ENCODE measurements at regions not wholly inside any gene's neighbourhood (a gene's known extent, or its start where the extent isn't known, plus 50 kb on each side); places are given as distances from the start of the nearest gene placed in this dataset.

GRCh38 chr10:78892338-78893176 is 176.2 kb upstream of the ZMIZ1 start:
- intact Hi-C loops (cut with micrococcal nuclease): no loop called here
- no peak overlapping the region for H3K27ac Mint-ChIP-seq
- no peaks in the 10 kb centered on the region for H3K9me3 Mint-ChIP-seq
- DNase-seq (ENCODE audit: low spot score): no peak
- no peak overlapping the region for H3K4me3 Mint-ChIP-seq
- H3K27me3 Mint-ChIP-seq (ENCODE audit: insufficient read depth): peaks cover 4% of the 10 kb centered on the region
- no peaks in the 10 kb centered on the region for H3K36me3 Mint-ChIP-seq (ENCODE audit: low read depth)
- H3K4me1 Mint-ChIP-seq (ENCODE audit: low read depth): peaks cover 4% of the 10 kb centered on the region

DNA sequence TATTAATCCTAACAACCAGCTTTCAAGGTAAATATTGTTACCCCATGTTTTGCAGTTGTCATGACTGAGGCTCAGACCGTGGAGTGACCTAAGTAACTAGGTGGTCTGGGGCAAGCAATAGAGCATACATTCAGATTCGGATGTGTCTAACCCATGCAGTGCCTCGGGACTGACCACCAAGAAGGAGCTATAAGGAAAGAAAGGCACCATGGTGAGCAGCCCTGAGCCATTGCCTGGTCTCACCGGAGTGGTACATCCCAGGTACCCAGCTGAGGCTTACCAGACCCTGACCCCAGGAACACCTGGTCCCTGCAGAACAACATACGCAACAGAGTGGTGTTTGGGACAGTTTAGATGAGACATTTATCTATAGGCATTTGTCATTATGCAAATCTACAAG is 175.5 kb upstream of the ZMIZ1 start:
- H3K4me3 Mint-ChIP-seq: no peak overlapping the region
- no peaks in the 10 kb centered on the region for H3K36me3 Mint-ChIP-seq (ENCODE audit: low read depth)
- DNase-seq (ENCODE audit: low spot score): no peak
- peaks cover 4% of the 10 kb centered on the region for H3K4me1 Mint-ChIP-seq (ENCODE audit: low read depth)
- intact Hi-C loops (cut with micrococcal nuclease): no loop called here
- no peaks in the 10 kb centered on the region for H3K9me3 Mint-ChIP-seq
- H3K27ac Mint-ChIP-seq: no peak overlapping the region
- peaks cover 4% of the 10 kb centered on the region for H3K27me3 Mint-ChIP-seq (ENCODE audit: insufficient read depth)

DNA sequence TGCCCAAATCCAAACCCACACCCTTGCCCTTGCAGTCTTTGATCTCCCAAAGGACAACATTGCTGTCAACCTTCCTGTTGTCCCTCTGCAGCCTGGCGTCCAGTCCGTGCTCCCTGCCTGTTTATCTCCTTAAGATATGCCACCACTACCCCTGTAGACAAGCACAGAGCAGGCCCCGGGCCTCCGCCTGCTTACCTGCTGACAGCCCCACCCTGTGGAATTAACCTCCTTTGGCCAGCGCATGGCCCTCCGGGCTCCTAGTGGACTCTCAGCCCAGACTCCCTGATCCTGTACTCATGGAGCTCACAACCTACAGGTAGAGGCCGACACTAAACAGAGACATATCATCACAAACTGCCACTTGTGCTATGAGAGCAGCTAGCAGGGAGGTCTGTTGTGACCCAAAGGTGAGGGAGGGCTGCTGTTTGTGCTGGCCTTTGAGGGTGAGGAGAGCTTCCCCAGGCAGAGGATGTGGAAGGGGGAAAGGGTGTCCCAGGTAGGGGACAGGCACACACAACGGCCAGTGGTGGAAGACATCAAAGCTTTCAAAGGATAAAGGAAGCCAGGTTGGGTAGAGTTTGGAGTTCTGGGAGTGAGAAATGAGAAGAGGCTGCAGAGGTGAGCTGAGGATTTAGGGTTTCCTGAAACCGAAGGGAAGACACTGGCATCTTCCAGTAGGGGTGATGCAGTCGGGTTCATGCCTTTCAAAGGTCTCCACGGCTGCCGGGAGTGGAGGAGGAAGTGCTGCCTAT is 174.5 kb upstream of the ZMIZ1 start:
- Mint-ChIP-seq H3K27ac (no peak overlapping the region), H3K9me3 (no peaks in the 10 kb centered on the region), H3K4me1 (ENCODE audit: low read depth) (peaks cover 4% of the 10 kb centered on the region), H3K27me3 (ENCODE audit: insufficient read depth) (peaks cover 4% of the 10 kb centered on the region), H3K4me3 (no peak overlapping the region), H3K36me3 (ENCODE audit: low read depth) (no peaks in the 10 kb centered on the region)
- intact Hi-C loops (cut with micrococcal nuclease): no loop called here
- no peak for DNase-seq (ENCODE audit: low spot score)

DNA sequence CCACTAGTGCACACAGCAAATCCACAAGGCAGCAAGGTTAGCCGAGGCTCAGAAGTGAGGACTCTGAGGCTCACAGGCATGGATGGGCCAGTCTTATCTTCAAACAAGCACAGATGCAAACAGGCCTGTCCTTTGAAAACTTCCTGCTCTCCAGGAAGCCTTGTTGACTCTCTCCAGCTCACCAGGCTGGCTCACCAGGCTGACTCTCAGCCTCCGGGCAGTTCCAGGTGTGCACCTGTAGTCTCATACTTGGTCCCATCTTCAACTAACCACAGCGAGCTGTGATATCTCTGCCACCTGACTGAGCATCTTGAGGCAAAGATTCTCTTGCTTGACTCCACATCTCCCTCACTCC is 173.9 kb upstream of the ZMIZ1 start:
- peaks cover 2% of the 10 kb centered on the region for H3K27me3 Mint-ChIP-seq (ENCODE audit: insufficient read depth)
- H3K27ac Mint-ChIP-seq: no peak overlapping the region
- H3K9me3 Mint-ChIP-seq: no peaks in the 10 kb centered on the region
- no peak for DNase-seq (ENCODE audit: low spot score)
- no peak overlapping the region for H3K4me3 Mint-ChIP-seq
- intact Hi-C loops (cut with micrococcal nuclease): no loop called here
- peaks cover 4% of the 10 kb centered on the region for H3K4me1 Mint-ChIP-seq (ENCODE audit: low read depth)
- no peaks in the 10 kb centered on the region for H3K36me3 Mint-ChIP-seq (ENCODE audit: low read depth)

DNA sequence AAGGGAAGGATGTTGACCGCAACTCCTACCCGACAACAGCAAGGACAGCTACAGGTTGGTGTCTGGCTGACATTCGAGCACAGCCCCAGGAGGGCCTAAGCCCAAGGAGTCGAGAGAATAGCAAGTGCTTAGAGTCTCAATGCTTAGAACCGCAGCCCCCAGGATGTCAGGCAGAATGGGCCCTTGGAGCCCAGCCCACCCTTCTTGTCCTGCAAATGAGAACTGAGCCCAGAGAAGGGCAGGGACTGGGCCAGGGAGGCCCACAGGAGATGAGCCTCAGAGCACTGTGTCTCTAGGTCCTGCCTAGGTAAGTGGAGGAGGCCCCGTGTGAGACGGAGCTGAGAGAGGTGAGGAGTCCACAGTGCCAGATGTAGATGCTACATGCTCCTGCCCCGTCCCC is 173.3 kb upstream of the ZMIZ1 start:
- Mint-ChIP-seq H3K9me3 (no peaks in the 10 kb centered on the region), H3K4me1 (ENCODE audit: low read depth) (peaks cover 4% of the 10 kb centered on the region), H3K27me3 (ENCODE audit: insufficient read depth) (peaks cover 2% of the 10 kb centered on the region), H3K4me3 (no peak overlapping the region), H3K27ac (no peak overlapping the region), H3K36me3 (ENCODE audit: low read depth) (no peaks in the 10 kb centered on the region)
- intact Hi-C loops (cut with micrococcal nuclease): no loop called here
- DNase-seq (ENCODE audit: low spot score): no peak

DNA sequence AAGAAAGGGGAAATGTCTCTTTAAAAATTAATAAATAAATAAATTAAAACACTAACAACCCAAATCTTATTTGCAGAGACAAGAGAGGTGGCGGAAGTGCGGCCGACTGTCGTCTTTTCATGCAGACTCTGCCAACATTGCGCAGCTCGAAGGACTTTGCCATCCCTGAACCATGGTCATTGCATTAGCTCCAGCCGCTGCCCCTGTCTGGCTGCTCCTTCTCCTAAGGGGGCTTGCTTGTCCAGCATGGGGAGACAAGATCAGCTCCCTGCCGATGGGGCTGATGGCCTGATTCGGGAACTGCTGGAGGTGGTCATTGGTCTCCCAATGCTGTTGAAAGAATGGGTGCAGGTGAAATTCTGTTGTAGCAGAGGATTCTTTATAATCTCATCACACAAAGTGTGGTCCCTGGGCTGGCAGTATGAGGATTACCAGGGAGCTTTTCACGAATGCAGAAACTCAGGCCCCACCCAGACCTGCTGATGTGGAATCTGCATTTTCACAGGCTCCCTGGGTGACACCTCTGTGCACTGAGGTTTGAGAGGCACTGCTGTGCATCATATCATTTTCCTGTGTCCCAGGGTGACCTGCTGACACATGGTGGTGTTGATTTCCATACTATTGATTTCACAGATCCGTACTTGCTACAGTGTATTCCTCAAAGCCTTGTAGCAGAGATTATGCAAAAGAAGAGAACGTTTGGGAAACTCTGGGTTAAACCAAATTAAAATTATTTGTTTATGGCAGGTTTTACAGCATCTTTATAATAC is 172.4 kb upstream of the ZMIZ1 start:
- no peak overlapping the region for H3K4me3 Mint-ChIP-seq
- no peaks in the 10 kb centered on the region for H3K27me3 Mint-ChIP-seq (ENCODE audit: insufficient read depth)
- intact Hi-C loops (cut with micrococcal nuclease): no loop called here
- no peaks in the 10 kb centered on the region for H3K36me3 Mint-ChIP-seq (ENCODE audit: low read depth)
- no peak for DNase-seq (ENCODE audit: low spot score)
- no peaks in the 10 kb centered on the region for H3K9me3 Mint-ChIP-seq
- peaks cover 4% of the 10 kb centered on the region for H3K4me1 Mint-ChIP-seq (ENCODE audit: low read depth)
- H3K27ac Mint-ChIP-seq: no peak overlapping the region

DNA sequence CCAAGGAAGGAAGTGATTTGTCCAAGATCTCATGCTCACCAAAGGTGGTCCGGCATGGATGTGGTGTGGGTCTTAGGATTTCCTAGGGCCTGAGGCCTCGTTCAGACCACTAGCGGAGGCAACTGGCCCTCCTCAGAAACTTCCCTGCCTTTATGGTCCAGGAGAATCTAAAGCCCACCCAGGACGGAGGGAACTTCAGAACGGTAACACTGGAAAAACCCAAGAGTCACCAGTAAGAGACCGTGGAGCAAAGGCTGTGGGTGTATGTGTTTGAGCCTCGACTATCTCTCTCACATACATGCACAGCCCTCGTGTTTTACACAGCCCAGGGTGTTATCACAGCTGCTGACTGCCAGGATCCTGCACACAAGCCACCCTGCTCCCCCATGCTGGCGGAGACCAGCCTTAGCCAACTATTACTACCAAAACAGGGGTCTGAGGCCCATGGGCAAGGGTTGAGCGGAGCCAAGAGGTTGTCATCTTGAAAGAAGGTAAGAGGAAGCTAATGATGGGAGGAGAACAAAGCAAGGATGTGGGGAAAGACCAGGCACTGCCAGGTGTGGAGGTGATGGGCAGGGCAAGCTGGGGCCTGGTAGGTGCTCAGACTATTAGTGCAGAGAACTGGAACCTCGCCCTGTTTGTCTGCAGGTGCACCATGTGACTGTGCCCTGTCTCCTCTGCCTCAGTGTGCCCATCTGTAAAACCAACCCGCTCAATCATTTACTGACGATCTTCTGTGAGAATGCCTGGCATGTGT is 170.2 kb upstream of the ZMIZ1 start:
- DNase-seq (ENCODE audit: low spot score): no peak
- no peaks in the 10 kb centered on the region for H3K9me3 Mint-ChIP-seq
- no peaks in the 10 kb centered on the region for H3K27me3 Mint-ChIP-seq (ENCODE audit: insufficient read depth)
- no peak overlapping the region for H3K4me3 Mint-ChIP-seq
- H3K27ac Mint-ChIP-seq: no peak overlapping the region
- intact Hi-C loops (cut with micrococcal nuclease): no loop called here
- no peaks in the 10 kb centered on the region for H3K36me3 Mint-ChIP-seq (ENCODE audit: low read depth)
- no peaks in the 10 kb centered on the region for H3K4me1 Mint-ChIP-seq (ENCODE audit: low read depth)

- Mint-ChIP-seq H3K36me3 (ENCODE audit: low read depth) (no peaks in the 10 kb centered on the region), H3K27ac (no peak overlapping the region), H3K4me3 (no peak overlapping the region), H3K9me3 (no peaks in the 10 kb centered on the region), H3K4me1 (ENCODE audit: low read depth) (no peaks in the 10 kb centered on the region), H3K27me3 (ENCODE audit: insufficient read depth) (no peaks in the 10 kb centered on the region)
- intact Hi-C loops (cut with micrococcal nuclease): no loop called here
- DNase-seq (ENCODE audit: low spot score): no peak
These were observed 169.5 kb upstream of the ZMIZ1 start for GRCh38 chr10:78899098-78899754.

DNA sequence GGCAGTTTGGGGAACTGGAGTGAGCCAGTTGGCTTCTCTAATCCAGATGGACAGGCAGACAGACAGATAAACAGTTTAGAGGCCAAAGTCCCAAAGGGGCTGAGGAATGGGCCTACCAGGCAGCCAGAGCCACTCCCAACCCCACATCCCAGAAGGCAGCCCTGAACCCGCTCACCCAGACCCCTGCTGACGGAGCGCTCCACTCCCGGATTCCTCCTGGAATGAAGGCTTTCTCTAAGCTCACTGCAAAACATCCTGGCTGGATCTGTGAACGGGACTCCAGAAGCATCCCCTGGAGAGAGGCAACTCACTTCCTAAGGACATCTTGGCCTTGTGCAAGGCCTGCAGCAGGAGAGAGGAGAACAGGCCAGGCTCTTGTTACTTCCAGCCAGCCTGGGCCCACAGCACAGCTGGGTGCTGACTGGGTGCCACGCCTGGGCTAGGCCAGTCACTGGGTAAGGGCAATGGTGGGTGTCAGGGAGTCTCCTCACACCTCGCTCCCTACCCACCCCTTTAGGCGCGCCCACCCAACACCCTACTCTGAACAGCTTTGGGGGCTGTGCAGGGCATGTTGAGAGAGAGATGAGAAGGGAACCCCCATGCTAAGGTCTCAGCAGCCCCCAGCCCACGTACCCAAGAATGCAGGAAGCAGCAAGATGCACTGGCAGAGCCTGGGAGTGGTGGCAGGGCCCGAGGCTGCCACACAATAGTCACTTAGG is 168.6 kb upstream of the ZMIZ1 start:
- no peak overlapping the region for H3K27ac Mint-ChIP-seq
- no peak for DNase-seq (ENCODE audit: low spot score)
- intact Hi-C loops (cut with micrococcal nuclease): no loop called here
- H3K27me3 Mint-ChIP-seq (ENCODE audit: insufficient read depth): no peaks in the 10 kb centered on the region
- no peaks in the 10 kb centered on the region for H3K4me1 Mint-ChIP-seq (ENCODE audit: low read depth)
- H3K9me3 Mint-ChIP-seq: no peaks in the 10 kb centered on the region
- H3K36me3 Mint-ChIP-seq (ENCODE audit: low read depth): no peaks in the 10 kb centered on the region
- H3K4me3 Mint-ChIP-seq: no peak overlapping the region

GRCh38 chr10:78900715-78901430 is 167.9 kb upstream of the ZMIZ1 start:
- intact Hi-C loops (cut with micrococcal nuclease): no loop called here
- DNase-seq (ENCODE audit: low spot score): no peak
- Mint-ChIP-seq H3K27me3 (ENCODE audit: insufficient read depth) (no peaks in the 10 kb centered on the region), H3K4me1 (ENCODE audit: low read depth) (no peaks in the 10 kb centered on the region), H3K36me3 (ENCODE audit: low read depth) (no peaks in the 10 kb centered on the region), H3K9me3 (no peaks in the 10 kb centered on the region), H3K4me3 (no peak overlapping the region), H3K27ac (no peak overlapping the region)

DNA sequence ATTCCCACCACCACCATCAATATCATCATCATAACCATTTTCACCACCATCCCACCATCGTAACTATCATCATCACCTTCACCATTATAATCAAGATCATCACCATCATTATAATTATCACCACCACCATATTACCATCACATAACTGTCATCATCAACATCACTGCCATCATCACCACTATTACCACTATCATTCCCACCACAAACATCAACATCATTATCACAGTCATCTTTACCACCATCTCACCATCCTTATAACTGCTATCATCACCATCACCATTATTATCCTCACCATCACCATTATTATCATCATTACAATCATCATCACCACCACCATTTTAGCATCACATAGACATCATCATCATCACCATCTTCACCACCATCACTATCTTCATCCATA is 167.1 kb upstream of the ZMIZ1 start:
- H3K4me3 Mint-ChIP-seq: no peak overlapping the region
- no peaks in the 10 kb centered on the region for H3K4me1 Mint-ChIP-seq (ENCODE audit: low read depth)
- H3K27ac Mint-ChIP-seq: no peak overlapping the region
- intact Hi-C loops (cut with micrococcal nuclease): no loop called here
- no peaks in the 10 kb centered on the region for H3K9me3 Mint-ChIP-seq
- H3K36me3 Mint-ChIP-seq (ENCODE audit: low read depth): no peaks in the 10 kb centered on the region
- no peak for DNase-seq (ENCODE audit: low spot score)
- no peaks in the 10 kb centered on the region for H3K27me3 Mint-ChIP-seq (ENCODE audit: insufficient read depth)

All from activated T-helper 1 cell treated with anti-CD3 and anti-CD28 coated beads, Interleukin-12 subunit alpha, Interleukin-12 subunit beta, Interleukin-2, Interleukin-4 antibody, amounts not matched to agents 30 ng/mL and 10 ng/mL and 1 ng/mL, durations not matched to agents 14 hours and 24 hours and 36 hours (primary cell).